ENCODE measurements at regions not wholly inside any gene's neighbourhood (a gene's known extent, or its start where the extent isn't known, plus 50 kb on each side); places are given as distances from the start of the nearest gene placed in this dataset.

DNA sequence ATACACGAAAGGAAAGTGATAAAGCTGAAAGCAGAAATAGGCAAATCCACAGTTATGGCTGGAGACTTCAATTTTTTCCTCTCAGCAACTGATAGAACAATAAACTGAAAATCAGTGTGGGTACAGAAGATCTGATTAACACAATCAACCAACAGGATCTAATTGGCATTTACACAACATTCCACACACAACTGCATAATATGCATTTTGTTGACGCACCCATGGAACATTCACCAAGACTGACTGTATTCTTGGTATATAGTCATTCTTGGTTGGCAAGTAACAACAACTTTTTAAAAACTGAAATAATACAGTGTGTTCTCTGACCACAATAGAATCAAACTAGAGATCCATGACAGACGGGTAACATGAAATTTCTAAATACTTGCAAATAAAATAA is 218.7 kb upstream of the S1PR3 start:
- TF ChIP-seq, protein P1, sequence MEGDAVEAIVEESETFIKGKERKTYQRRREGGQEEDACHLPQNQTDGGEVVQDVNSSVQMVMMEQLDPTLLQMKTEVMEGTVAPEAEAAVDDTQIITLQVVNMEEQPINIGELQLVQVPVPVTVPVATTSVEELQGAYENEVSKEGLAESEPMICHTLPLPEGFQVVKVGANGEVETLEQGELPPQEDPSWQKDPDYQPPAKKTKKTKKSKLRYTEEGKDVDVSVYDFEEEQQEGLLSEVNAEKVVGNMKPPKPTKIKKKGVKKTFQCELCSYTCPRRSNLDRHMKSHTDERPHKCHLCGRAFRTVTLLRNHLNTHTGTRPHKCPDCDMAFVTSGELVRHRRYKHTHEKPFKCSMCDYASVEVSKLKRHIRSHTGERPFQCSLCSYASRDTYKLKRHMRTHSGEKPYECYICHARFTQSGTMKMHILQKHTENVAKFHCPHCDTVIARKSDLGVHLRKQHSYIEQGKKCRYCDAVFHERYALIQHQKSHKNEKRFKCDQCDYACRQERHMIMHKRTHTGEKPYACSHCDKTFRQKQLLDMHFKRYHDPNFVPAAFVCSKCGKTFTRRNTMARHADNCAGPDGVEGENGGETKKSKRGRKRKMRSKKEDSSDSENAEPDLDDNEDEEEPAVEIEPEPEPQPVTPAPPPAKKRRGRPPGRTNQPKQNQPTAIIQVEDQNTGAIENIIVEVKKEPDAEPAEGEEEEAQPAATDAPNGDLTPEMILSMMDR (IDR thresholded peaks at IDR 0.05; ENCODE audit: insufficient read depth, low read length, poor library complexity, severe bottlenecking): no peak
- TF ChIP-seq EZH2phosphoT487 (conservative IDR thresholded peaks at IDR 0.05; ENCODE audit: low read length): no peak

All from SU-DHL-6 (cell line).